ENCODE measurements at regions not wholly inside any gene's neighbourhood (a gene's known extent, or its start where the extent isn't known, plus 50 kb on each side); places are given as distances from the start of the nearest gene placed in this dataset.
"Not testable (repeated sequence)": the region's sequence is repeated elsewhere in the genome, so short reads cannot be mapped to it uniquely, and the experiment has no call there.

- DNase-seq, result no peak
Measured at GRCh38 chr1:102821707-102822106, 286.6 kb downstream of the COL11A1 start.

DNA sequence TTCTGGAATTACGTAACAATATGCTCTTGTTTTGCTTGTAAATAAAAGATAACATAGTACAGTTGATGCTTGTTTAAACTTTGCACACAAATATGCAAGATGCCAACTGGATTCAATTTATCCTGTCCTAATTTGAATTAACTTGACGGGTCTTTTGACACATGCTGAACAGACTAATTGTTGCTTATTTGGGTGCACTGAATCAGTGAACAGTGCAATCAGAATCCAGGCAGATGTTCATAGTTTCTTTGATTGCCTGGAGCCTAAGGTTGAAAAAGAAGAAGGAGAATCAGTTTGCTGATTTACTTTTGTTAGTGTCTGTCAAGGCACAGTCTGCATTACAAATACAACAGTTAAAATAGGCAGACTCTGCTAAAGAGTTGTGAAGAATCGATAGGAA is 307.9 kb downstream of the COL11A1 start:
- DNase-seq, result no peak

GRCh38 chr1:102799496-102799895 is 308.8 kb downstream of the COL11A1 start:
- DNase-seq, result no peak

DNA sequence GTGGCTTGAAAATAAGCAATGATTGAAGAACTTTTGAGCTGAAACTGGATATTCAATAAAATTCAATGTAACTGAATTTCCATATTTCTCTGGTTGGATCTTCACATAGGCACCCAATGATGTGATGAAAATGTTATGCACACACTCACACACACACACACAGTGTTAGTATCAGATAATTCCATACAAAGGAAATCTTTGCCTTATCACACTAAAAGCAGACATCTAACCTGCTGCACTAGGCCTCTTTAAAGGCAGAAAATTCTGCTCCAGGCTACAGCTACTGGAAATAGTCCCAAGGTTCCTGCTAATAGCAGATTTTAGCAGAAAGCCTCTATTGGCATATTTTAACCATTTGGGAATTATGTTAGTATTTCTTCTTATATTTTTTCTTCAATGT is 309.6 kb downstream of the COL11A1 start:
- no peak for DNase-seq

- no peak for DNase-seq
Measured at GRCh38 chr1:102796429-102796828, 311.9 kb downstream of the COL11A1 start.

DNA sequence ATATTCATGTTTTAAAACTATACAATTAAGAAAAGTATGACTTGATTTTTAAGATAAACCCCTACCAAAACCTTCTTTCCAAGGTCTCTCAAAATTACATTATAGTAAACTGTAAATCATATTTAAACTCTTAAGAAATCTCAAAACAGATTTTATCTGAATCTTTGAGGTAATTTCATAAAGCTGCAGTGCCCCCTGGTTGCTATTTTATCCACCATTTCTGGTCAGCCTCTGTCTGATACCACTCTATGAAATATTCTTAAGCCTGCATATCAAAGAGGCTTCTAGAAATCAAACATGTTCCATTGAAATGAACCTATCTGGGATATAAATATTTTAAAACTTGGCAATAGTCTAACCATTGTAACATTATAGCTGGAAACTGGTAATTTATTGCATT is 317.3 kb downstream of the COL11A1 start:
- no peak for DNase-seq

GRCh38 chr1:102789951-102790350 is 318.4 kb downstream of the COL11A1 start:
- not testable (repeated sequence) for DNase-seq

DNA sequence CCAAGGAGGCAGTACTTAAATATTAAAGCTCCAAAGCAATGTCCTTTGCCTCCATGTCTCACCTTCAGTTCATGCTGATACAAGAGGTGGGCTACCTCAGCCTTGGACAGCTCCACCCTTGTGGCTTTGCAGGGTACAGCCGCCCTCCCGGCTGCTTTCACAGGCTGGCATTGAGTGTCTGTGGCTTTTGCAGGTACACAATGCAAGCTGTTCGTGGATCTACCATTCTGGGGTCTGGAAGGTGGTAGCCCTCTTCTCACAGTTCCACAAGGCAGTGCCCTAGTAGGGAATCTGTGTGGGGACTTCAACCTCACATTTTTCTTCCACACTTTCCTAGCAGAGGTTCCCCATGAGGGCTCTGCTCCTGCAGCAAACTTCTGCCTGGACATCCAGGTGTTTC is 324.8 kb downstream of the COL11A1 start:
- DNase-seq, result no peak

GRCh38 chr1:102782144-102782543 is 326.2 kb downstream of the COL11A1 start:
- no peak for DNase-seq

- no peak for DNase-seq
Measured at GRCh38 chr1:102776071-102776470, 332.3 kb downstream of the COL11A1 start.

- no peak for DNase-seq
Measured at GRCh38 chr1:102772831-102773230, 335.5 kb downstream of the COL11A1 start.

DNA sequence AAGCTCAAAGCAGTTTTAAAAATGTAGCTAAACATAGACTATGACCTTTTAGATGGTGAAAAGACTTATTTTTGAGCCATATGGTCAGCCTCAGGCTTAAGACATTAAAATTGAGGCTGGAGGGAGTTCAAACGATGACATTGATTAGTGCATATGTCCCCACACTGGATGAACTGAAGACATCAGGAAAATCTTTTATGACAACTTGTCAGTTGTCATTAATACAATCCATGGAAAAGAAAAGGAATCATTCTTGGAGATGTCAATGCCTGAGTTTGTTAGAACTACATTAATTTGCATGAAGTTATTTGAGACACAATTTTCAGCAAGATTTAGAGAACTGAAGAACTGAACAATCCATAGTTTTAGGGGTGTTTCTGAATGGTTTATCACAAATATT is 349.9 kb downstream of the COL11A1 start:
- no peak for DNase-seq

DNA sequence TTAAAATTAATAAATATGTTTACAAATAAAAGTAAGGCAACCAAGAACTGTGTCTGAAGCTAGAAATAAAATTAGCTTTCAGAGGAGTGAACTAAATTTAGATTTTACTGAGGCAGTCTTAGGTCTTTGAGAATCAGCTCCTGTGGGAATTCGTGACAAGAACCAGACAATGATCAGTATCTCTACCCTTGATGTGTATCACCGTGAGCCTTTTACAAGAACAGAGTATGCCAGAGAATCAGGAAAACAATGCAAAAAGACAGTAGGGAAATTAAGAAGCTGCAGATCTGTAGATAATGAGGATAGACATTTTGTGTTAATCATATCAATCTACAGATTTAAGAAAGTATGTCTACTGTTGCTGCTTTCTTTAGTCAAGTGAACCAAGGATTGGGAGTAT is 351.0 kb downstream of the COL11A1 start:
- DNase-seq, result no peak

GRCh38 chr1:102751111-102751510 is 357.2 kb downstream of the COL11A1 start:
- no peak for DNase-seq

- DNase-seq, result no peak
Measured at GRCh38 chr1:102742426-102742825, 365.9 kb downstream of the COL11A1 start.

DNA sequence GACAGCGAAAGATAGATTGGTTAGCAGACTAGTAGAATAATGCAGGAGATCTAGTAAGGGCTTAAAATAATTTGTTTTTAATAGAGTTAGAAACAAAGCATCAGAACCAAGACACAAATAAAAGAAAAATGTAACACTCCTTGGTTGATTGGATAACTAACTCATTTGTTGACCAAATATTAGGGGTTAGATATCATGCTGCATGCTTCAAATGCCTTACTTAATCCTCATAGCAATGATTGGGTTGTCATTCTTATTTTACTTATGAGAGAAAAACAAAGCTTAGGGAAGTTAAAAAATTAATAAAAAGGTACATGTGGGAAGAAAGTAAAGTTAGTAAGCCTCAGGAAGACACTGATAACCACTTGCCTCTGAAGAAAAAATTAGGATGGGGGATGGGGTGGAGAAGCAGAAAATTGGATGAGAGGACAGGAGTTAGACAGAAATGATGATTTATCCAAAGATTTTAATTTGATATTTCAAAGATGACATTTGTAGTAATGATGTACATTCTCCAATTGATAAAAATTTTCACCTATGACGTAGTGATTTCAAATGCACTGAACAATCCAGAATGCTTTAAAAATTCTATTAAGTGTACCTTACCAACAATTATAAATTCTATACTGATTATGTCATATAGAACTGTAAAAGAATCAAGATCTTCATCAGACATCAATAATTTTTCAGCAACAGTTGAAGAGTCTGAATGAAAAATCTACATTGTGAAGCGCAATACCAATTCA is 374.7 kb downstream of the COL11A1 start:
- no peak for DNase-seq

DNA sequence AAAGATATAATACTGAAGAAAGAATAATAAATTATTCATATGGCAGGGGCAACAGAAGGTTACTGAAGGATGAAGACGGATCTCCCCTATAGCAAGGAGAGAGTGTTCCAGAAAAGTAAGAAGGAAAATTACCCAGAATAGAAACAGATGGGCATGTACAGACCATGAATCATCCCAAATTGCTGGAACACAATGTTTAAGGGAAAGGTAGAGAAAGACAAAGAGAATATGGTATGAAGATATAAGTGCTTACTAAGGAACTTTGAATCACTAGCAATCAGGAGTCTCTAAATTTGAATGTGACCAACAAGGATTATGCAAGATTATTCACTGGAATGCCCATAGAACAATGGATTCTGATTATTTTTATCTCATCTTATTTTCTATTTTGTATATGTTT is 375.4 kb downstream of the COL11A1 start:
- DNase-seq, result no peak

DNA sequence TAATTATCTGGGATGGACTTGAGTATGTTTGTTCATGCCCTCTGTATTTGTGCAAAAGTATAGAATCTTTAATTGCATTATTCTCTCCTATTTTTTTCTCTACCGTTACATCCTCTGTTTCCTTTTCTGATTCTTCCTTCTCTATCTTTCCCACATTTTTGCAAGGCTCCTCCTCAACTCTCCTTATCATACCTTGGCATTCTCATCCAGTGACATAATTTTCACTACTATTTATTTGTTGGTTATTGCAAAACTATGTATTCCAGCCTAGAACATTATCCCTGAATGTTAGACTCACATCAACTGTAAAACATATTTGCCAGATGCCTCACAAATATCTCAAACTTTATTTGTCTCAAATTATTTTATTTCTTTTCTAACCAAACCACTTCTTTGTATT is 381.9 kb downstream of the COL11A1 start:
- no peak for DNase-seq

- no peak for DNase-seq
Measured at GRCh38 chr1:102724741-102725140, 383.6 kb downstream of the COL11A1 start.

GRCh38 chr1:102715150-102715549 is 393.2 kb downstream of the COL11A1 start:
- DNase-seq, result no peak

- DNase-seq, result no peak
Measured at GRCh38 chr1:102699524-102699923, 408.8 kb downstream of the COL11A1 start.

- DNase-seq, result no peak
Measured at GRCh38 chr1:102693345-102693744, 415.0 kb downstream of the COL11A1 start.

GRCh38 chr1:102691592-102692090 is 416.7 kb downstream of the COL11A1 start:
- no peak for DNase-seq

GRCh38 chr1:102687383-102687782 is 420.9 kb downstream of the COL11A1 start:
- DNase-seq, result no peak

- DNase-seq, result no peak
Measured at GRCh38 chr1:102661481-102661880, 446.8 kb downstream of the COL11A1 start.
